A549 (cell line): ENCODE measurements at regions not wholly inside any gene's neighbourhood (a gene's known extent, or its start where the extent isn't known, plus 50 kb on each side); places are given as distances from the start of the nearest gene placed in this dataset.

Source experiments
- ATAC-seq, 2 experiments: fragments of 200-7000 bp in 1 of 2; fragments of >200 bp in 1 of 2; cut with Nextera tagmentation in 1 of 2; cut with Tn5 transposase in 1 of 2; 3 replicates each; pipeline versions ENCODE4 v1.8.0 to v1.9.1; 2018 to 2020; ENCODE audit warnings: mild to moderate bottlenecking in 1 of 2, moderate library complexity in 1 of 2
- CTCF ChIA-PET: fragments of 300-600 bp; sonication (Branson Sonifier 250); formaldehyde crosslinking; extraction: SDS; loops from one replicate; lab custom pipeline; 2021; ENCODE audit warnings: antibody characterized with exemption, inconsistent platforms; lab: Yijun Ruan, JAX
- POLR2A ChIA-PET: fragments of 350-600 bp; formaldehyde crosslinking; extraction: SDS; loops from one replicate; lab custom pipeline; 2021; ENCODE audit warnings: antibody characterized with exemption, inconsistent platforms; lab: Yijun Ruan, JAX
- DNase-seq, 2 experiments: peaks; one replicate each; pipeline versions ENCODE4 v3.0.0 to v3.0.0-alpha.2; 2011 to 2016; ENCODE audit warnings: low read depth in 1 of 2, low spot score in 1 of 2
- FAIRE-seq: peaks from 2 replicates; lab custom pipeline; 2011; peaks lifted over from hg19 to GRCh38; lab: Jason Lieb, UNC
- H3K27ac ChIP-seq, 2 experiments: fragments of >200 bp; sonication (Bioruptor Twin); formaldehyde crosslinking; 3 replicates each; pipeline ENCODE4 v1.5.1; 2016 to 2017
- H3K4me1 ChIP-seq: fragments of >200 bp; sonication (Bioruptor Twin); formaldehyde crosslinking; 3 replicates; pipeline ENCODE4 v1.6.1; 2016
- H3K4me2 ChIP-seq: fragments of >200 bp; sonication (Bioruptor Twin); formaldehyde crosslinking; 3 replicates; pipeline ENCODE4 v1.6.1; 2016
- H3K4me3 ChIP-seq: fragments of >200 bp; sonication (Bioruptor Twin); formaldehyde crosslinking; 3 replicates; pipeline ENCODE4 v1.5.1; 2016
- H3K9me3 ChIP-seq: fragments of >200 bp; sonication (Bioruptor Twin); formaldehyde crosslinking; 3 replicates; pipeline ENCODE4 v1.6.1; 2016
- ATOH8 ChIP-seq: fragments of 250-450 bp; sonication (Bioruptor Pico); IDR thresholded peaks from 2 replicates; pipeline ENCODE4 v1.5.0; 2020; ENCODE audit warnings: low read depth, mild to moderate bottlenecking, moderate library complexity
- BCL3 ChIP-seq: fragments of >200 bp; sonication (Bioruptor Twin); formaldehyde crosslinking; IDR thresholded peaks from 3 replicates; pipeline ENCODE4 v1.6.1; 2016
- CEBPB ChIP-seq, 2 experiments: fragments of >200 bp in 1 of 2; sonication (Bioruptor Twin) in 1 of 2; formaldehyde crosslinking in 1 of 2; IDR thresholded peaks; 2 replicates each; pipeline ENCODE4 v1.6.1; 2012 to 2016
- EHF ChIP-seq: fragments of 250-450 bp; sonication (Bioruptor Pico); IDR thresholded peaks from 2 replicates; pipeline ENCODE4 v1.5.0; 2020; ENCODE audit warnings: mild to moderate bottlenecking
- GATA3 ChIP-seq: IDR thresholded peaks from 2 replicates; pipeline ENCODE4 v1.6.1; 2012; ENCODE audit warnings: borderline replicate concordance
- HEYL ChIP-seq: fragments of 250-450 bp; sonication (Bioruptor Pico); IDR thresholded peaks from 2 replicates; pipeline ENCODE4 v1.8.0; 2021; ENCODE audit warnings: mild to moderate bottlenecking, moderate library complexity
- HMGXB4 ChIP-seq: fragments of 250-450 bp; sonication (Bioruptor Pico); IDR thresholded peaks from 2 replicates; pipeline ENCODE4 v1.5.0; 2021; ENCODE audit warnings: mild to moderate bottlenecking, moderate library complexity, borderline replicate concordance
- HOXA7 ChIP-seq: fragments of 250-450 bp; sonication (Bioruptor Pico); IDR thresholded peaks from 2 replicates; pipeline ENCODE4 v1.5.0; 2020; ENCODE audit warnings: mild to moderate bottlenecking, moderate library complexity
- HOXB13 ChIP-seq: fragments of 250-450 bp; sonication (Bioruptor Pico); IDR thresholded peaks from 2 replicates; pipeline ENCODE4 v1.5.0; 2020; ENCODE audit warnings: low read depth, mild to moderate bottlenecking, moderate library complexity
- JUN ChIP-seq, 2 experiments: fragments of >200 bp; sonication (Bioruptor Twin); formaldehyde crosslinking; IDR thresholded peaks; 2 replicates in 1 of 2; 3 replicates in 1 of 2; pipeline ENCODE4 v1.6.1; 2016 to 2017
- MAFK ChIP-seq: fragments of 450-650 bp; IDR thresholded peaks from 2 replicates; pipeline ENCODE4 v1.6.1; 2014; ENCODE audit not compliant: partially characterized antibody
- MYC ChIP-seq: IDR thresholded peaks from 2 replicates; pipeline ENCODE4 v1.6.1; 2012; ENCODE audit warnings: mild to moderate bottlenecking, inconsistent platforms, low read length, improper control_type of control experiment, borderline replicate concordance
- NFE2L2 ChIP-seq: fragments of 150-350 bp; conservative IDR thresholded peaks from 2 replicates; pipeline ENCODE4 v1.6.1; 2014; ENCODE audit warnings: low read length
- POLR2AphosphoS2 ChIP-seq: conservative IDR thresholded peaks from 2 replicates; pipeline ENCODE4 v1.6.1; 2012; ENCODE audit warnings: low read length, improper control_type of control experiment, inconsistent platforms
- RAD21 ChIP-seq, 2 experiments: fragments of >200 bp in 1 of 2; sonication (Bioruptor Twin) in 1 of 2; formaldehyde crosslinking in 1 of 2; IDR thresholded peaks in 1 of 2; conservative IDR thresholded peaks in 1 of 2; 2 replicates in 1 of 2; 3 replicates in 1 of 2; pipeline ENCODE4 v1.6.1; 2012 to 2018; ENCODE audit warnings: inconsistent platforms in 1 of 2
- REST ChIP-seq: fragments of 200-600 bp; sonication (generic); IDR thresholded peaks from 2 replicates; pipeline ENCODE4 v1.6.1; 2016; ENCODE audit warnings: antibody characterized with exemption, mild to moderate bottlenecking, moderate library complexity
- SREBF2 ChIP-seq: fragments of 450-650 bp; IDR thresholded peaks from 2 replicates; pipeline ENCODE4 v1.6.1; 2014; ENCODE audit warnings: mild to moderate bottlenecking, moderate library complexity
- ZNF302 ChIP-seq: fragments of 250-450 bp; sonication (Bioruptor Pico); IDR thresholded peaks from 2 replicates; pipeline ENCODE4 v1.9.0; 2021; ENCODE audit warnings: inconsistent platforms, mild to moderate bottlenecking, moderate library complexity
- WGBS: methylation state at CpG from one replicate; pipeline ENCODE4 v1.1.6; 2017; ENCODE audit errors: missing lambda C conversion rate; 5-methylcytosine and 5-hydroxymethylcytosine counted together
- TF ChIP-seq, protein P1 (sequence below): IDR thresholded peaks from 2 replicates; pipeline ENCODE4 v1.6.1; 2012; ENCODE audit warnings: low read depth, borderline replicate concordance
- TF ChIP-seq, protein P2 (sequence below): IDR thresholded peaks from 2 replicates; pipeline ENCODE4 v1.6.1; 2012

- Histone ChIP-seq H3K27ac (no peak overlapping the region), H3K9me3 (no peaks in the 10 kb centered on the region), H3K4me2 (no peak overlapping the region), H3K4me3 (no peak overlapping the region), H3K4me1 (no peaks in the 10 kb centered on the region)
- CTCF ChIA-PET, result interaction anchor here (0.7 kb wide), 1 partner anchor 254 kb away, joined by 3 read pairs; no protein-coding TSS in a partner anchor
- 44% methylated on average over 13 of the region's 13 CpGs for WGBS
- no peak for DNase-seq
- no peak for ATAC-seq
- TF ChIP-seq POLR2AphosphoS2 (no peak), HOXB13 (CRISPR knock-in tag) (no peak), HMGXB4 (CRISPR knock-in tag) (no peak), EHF (CRISPR knock-in tag) (no peak), HOXA7 (CRISPR knock-in tag) (no peak), RAD21 (conservative IDR thresholded peaks at IDR 0.05 in 1 of 2, IDR thresholded peaks at IDR 0.05 in 1 of 2) (no peak), HEYL (no peak), SREBF2 (no peak), GATA3 (no peak), NFE2L2 (no peak), MAFK (no peak), MYC (no peak), REST (no peak), JUN (IDR thresholded peaks at IDR 0.05) (no peak), ZNF302 (CRISPR knock-in tag) (no peak), CEBPB (IDR thresholded peaks at IDR 0.05) (no peak), ATOH8 (CRISPR knock-in tag) (no peak), BCL3 (no peak)
- TF ChIP-seq, protein P1, sequence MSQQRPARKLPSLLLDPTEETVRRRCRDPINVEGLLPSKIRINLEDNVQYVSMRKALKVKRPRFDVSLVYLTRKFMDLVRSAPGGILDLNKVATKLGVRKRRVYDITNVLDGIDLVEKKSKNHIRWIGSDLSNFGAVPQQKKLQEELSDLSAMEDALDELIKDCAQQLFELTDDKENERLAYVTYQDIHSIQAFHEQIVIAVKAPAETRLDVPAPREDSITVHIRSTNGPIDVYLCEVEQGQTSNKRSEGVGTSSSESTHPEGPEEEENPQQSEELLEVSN, result no peak
- TF ChIP-seq, protein P2, sequence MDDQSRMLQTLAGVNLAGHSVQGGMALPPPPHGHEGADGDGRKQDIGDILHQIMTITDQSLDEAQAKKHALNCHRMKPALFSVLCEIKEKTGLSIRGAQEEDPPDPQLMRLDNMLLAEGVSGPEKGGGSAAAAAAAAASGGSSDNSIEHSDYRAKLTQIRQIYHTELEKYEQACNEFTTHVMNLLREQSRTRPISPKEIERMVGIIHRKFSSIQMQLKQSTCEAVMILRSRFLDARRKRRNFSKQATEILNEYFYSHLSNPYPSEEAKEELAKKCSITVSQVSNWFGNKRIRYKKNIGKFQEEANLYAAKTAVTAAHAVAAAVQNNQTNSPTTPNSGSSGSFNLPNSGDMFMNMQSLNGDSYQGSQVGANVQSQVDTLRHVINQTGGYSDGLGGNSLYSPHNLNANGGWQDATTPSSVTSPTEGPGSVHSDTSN, result no peak
- POLR2A ChIA-PET, result no interaction called here
- no peak for FAIRE-seq
Measured at GRCh38 chr16:73356401-73357079, 308.6 kb upstream of the ZFHX3 start.
